HG03108 (cell line): ENCODE measurements at regions not wholly inside any gene's neighbourhood (a gene's known extent, or its start where the extent isn't known, plus 50 kb on each side); places are given as distances from the start of the nearest gene placed in this dataset.

Experiments used
- ATAC-seq: cut with Tn5 transposase; IDR thresholded peaks from one replicate; pipeline ENCODE4 v1.9.1; 2021; ENCODE audit warnings: moderate library complexity; ENCODE audit not compliant: unreplicated experiment

GRCh38 chr10:125460326-125460725 is 222.6 kb downstream of the TEX36 start:
- ATAC-seq = no peak

GRCh38 chr10:125457406-125457805 is 225.6 kb downstream of the TEX36 start:
- ATAC-seq = no peak

GRCh38 chr10:125455855-125456254 is 227.1 kb downstream of the TEX36 start:
- no peak for ATAC-seq

DNA sequence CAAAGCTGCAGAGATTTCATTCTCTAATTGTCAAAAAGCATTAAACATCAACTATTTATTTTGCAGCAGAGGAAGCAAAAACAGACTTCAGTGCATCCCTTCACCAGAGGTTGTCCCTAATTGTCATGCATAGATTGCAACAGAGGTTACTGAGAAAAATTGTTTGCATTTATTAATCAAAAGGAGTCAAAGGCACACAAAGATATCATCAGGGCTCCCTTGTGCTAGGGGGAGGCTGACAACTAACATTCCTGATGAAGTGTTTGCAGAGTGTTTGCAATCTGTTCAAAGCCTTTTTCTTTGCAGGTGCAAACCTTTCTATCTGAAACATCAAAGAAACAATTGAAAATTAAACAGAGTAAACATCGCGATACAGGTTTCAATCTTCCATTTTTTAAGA is 227.5 kb downstream of the TEX36 start:
- no peak for ATAC-seq

- ATAC-seq = no peak
Measured at GRCh38 chr10:125451319-125451718, 231.6 kb downstream of the TEX36 start.

GRCh38 chr10:125450218-125450617 is 232.7 kb downstream of the TEX36 start:
- no peak for ATAC-seq

DNA sequence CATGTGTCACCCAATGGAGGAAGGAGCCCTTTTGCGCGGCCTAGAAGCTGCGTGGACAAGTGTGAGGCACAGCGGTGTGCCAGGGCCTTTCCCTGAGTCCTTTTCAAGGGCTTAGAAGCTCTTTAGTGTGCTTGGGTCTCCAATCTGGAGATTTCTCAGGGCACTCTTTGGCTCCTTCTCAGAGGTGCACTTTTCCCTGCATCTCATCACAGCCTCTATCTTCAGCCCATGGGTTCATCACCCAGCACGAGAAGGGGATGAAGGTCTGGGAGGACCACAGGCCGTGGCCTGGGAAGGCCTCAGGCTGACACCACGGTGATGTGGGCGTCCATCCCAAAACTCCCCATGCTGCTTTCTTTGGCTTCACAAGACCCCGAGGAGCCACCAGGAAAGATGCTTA is 233.4 kb downstream of the TEX36 start:
- no peak for ATAC-seq

DNA sequence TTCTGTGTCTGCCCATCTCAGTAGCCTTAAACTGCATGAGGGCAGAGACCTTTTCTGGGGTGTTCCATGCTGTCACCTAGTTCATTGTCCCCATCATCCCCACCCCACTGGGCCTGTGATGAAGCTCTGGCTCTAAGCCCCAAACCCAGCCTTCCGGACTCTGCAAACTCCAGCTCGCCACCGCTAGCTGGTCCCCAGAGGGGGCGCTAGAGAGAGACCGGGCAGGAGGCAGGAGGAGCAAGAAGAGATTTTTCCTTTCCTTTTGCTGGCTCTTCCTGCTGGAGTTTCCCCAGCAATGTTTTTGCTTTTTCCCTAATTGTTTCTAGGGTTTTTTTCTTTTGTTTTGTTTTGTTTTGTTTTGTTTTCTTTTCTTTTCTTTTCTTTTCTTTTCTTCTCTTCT is 234.4 kb downstream of the TEX36 start:
- no peak for ATAC-seq

- ATAC-seq = no peak
Measured at GRCh38 chr10:125444790-125445189, 238.2 kb downstream of the TEX36 start.

DNA sequence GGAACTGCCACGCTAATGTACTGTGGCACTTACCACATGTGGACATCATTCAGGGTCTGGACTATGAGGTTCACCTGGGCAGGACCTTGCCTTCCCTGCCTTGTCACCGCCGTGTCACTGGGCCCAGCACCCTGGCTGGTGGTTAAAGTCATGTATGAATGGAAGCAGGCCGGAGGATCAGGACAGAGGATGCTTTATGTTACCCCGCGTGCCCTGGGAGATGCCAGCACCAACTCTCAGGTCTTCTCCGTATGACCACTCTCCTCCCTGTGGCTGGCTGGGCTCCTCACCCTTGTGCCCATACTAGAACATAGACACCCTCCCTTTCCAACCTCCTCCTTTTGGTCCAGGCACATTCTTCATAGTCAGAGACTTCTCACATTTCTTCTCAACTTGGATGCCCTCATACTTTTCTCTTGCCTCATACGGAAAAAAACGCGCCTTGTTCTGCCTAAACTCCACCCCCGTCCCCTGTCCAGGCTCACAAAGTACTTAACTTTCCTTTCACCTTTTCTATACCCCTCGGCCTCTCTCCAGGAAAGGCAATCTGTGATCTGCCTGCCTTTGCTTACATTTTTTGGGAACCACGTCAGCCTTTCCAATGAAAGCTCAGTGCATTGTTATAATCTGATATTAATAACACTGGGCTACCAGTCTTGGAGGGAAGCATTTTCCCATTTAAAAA is 240.0 kb downstream of the TEX36 start:
- ATAC-seq = no peak

GRCh38 chr10:125441151-125441550 is 241.8 kb downstream of the TEX36 start:
- ATAC-seq = no peak

- ATAC-seq = no peak
Measured at GRCh38 chr10:125431149-125431548, 251.8 kb downstream of the TEX36 start.

DNA sequence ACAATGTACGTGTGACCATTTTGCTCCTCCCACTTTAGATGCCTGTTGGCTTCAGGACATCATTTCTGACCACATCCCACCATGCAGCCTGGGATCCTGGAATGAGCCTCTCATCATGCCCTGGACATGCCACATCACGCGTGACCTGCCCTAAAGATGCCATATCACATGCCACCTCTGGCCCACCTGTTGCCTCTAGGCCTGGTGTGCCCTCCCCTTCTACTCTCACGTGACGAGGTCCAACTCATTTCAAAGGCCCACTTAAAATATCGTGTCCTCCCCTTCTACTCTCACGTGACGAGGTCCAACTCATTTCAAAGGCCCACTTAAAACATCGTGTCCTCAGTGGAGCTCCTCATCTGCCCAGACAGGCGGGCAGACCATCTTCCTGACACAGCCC is 254.9 kb downstream of the TEX36 start:
- no peak for ATAC-seq

GRCh38 chr10:125424191-125424847 is 258.6 kb downstream of the TEX36 start:
- ATAC-seq = no peak

DNA sequence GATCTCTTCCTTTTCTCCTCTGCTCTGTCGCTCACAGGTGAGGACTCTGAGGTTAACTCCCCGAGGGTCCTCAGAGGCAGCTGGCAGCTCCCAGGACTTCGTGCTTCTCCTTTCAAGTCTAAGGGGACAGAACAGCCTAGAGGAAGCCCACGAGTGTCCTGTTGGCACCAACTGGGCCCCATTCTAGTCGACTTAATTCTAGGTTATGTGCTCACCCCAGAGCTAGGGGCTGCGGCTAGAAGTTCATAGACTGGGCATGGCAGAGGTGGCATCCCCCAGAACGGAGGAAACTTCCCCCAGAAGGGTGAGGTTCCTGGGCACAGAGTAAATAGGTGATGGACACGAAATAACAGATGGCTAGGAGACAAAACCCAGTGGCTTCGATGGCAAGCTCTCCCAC is 259.4 kb downstream of the TEX36 start:
- no peak for ATAC-seq

DNA sequence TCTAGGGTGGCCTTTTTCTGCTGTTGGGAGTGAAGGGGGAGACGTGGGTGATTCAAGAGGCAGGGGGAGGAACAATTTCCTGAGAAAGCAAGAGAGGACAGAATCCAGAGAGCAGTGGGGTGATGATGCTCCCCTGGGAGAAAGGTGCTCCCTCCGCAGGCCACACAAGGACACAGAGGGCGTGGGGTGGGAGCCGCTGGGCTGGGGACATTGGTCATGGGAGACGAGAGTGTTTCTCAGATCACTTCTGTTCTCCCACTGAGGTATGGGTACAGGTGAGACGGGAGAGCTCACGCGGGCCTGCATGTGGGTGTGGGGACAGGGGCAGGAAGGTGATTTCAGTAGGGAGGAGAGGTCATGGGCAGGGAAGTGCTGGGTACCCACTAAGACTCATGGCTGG is 259.5 kb upstream of the CTBP2 start:
- ATAC-seq = no peak

DNA sequence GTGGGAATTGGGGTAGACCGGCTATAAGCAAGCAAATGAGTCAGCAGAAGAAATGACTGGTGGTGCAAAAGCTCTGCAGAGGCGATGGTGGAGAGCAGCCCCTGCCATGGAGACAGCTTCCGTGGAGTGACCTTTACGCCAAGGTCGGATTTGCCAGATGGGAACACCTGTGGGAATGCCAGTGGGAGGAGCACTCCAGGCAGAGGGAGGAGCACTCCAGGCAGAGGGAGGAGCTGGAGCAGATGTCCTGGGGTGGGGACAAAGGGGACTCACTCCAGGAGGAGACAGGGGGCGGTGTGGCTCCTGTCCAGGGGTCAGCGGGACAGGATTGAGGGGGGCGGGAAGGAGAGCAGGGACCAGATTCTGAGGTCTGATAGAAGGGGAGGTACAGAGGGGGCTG is 258.8 kb upstream of the CTBP2 start:
- no peak for ATAC-seq

GRCh38 chr10:125417605-125418004 is 257.2 kb upstream of the CTBP2 start:
- no peak for ATAC-seq

DNA sequence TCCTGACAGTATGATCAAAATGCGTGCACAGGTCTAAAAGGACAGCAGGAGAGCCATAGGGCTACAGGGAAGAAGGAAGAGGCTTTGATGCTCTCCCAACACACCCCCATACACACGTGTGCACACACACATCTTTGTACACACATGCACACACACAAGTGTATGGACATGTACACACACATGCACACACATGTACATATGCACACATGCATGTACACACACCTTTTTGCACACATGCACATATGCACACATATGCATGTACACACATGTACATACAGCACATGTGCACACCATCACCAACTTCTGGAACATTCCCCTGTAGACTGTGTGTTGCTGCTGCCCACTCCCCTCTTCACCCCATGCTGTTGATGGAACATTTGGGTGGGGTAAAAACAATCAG is 255.6 kb upstream of the CTBP2 start:
- no peak for ATAC-seq

DNA sequence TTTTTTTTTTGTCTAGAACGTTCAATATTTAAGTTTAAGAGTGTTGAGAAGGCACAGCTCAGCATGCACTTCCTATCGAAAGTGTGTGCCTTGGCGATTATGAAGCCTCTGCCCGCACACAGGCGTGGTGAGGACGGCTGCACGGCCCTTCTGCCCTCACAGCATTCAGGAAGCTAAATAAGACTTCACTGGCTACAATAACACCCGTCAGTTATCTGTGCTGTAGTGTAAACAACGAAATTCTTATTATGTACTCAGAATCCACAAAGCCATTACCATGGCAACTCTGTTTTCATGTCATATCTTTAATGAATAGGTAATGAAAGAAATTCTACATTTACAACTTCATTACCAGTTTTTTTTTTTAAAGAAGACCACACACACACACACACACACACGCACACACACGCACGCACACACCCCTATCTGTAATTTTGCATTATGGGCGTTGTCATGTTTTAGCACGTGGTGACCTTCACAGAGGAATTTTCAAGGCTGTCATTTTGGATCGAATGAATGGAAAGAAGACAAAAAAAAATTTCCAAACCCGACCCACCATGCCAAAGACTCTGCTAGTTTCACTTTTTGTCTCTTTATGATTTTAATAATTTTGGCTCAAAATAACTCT is 254.8 kb upstream of the CTBP2 start:
- no peak for ATAC-seq

- ATAC-seq = no peak
Measured at GRCh38 chr10:125411724-125412123, 251.4 kb upstream of the CTBP2 start.

GRCh38 chr10:125409756-125410155 is 249.4 kb upstream of the CTBP2 start:
- no peak for ATAC-seq
